SH-SY5Y (cell line): ENCODE measurements at regions not wholly inside any gene's neighbourhood (a gene's known extent, or its start where the extent isn't known, plus 50 kb on each side); places are given as distances from the start of the nearest gene placed in this dataset.

Source experiments
- GATA2 ChIP-seq: IDR thresholded peaks from 2 replicates; pipeline ENCODE4 v1.6.1; 2011; ENCODE audit warnings: mild to moderate bottlenecking, low read depth, low read length
- GATA3 ChIP-seq: IDR thresholded peaks from 2 replicates; pipeline ENCODE4 v1.6.1; 2011; ENCODE audit warnings: low read depth, mild to moderate bottlenecking, low read length, moderate library complexity

DNA sequence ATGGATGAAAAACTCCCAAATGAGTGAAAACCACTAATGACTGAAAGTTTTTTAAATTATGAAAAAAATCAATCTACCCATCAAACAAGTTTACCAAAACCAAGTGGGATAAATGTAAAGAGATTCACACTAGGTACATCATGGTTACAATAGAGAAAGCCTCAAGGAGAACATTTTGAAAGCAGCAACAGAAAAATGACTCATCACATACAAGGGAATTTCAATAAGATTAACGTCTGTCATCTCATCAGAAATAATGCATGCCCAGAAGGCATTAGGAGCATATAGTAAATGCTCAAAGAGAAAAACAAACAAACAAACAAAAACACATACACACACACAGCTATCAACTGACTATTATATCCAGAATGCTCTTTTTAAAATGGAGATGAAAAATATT lies 261.8 kb upstream of the KIF2B start:
- TF ChIP-seq GATA2 (no peak), GATA3 (no peak)
